Fibroblast of skin of back (primary cell): ENCODE measurements at regions not wholly inside any gene's neighbourhood (a gene's known extent, or its start where the extent isn't known, plus 50 kb on each side); places are given as distances from the start of the nearest gene placed in this dataset.

ENCODE experiments used
- DNase-seq: peaks from one replicate; pipeline ENCODE4 v3.0.0-alpha.2; 2013

DNA sequence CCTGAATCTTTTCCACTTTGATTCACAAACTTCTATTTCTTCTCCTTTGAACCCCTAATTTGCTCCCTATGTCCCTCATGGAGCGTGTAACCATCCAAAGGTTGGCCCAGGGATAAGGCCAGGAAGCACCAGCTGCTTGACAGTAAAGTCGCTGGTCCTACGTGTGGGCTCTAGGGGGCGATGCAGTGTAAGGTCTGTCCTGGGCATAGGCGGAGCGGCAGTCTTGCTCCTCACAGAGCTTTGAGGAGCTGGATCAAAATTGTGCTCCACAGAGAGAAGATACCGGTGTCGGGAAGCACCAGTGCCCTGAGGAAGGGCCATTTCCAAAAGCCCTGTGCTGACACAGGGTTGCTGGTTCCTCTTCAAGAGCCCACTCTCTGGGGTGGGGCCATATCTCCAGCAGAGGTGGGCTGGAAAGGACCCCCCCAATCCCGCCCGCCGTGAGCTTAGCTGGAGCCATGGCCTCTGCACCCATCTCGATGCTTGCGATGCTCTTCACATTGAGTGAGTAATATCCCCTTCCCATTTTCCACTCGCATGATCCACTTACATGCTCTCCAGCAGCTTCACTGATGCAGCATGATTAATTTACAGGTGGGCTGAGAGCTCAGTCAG lies 49.9 kb upstream of the OR4E1 start:
- DNase-seq: no peak
